HFFc6 (cell line): ENCODE measurements at regions not wholly inside any gene's neighbourhood (a gene's known extent, or its start where the extent isn't known, plus 50 kb on each side); places are given as distances from the start of the nearest gene placed in this dataset.

Experiments used
- DNase-seq: peaks from one replicate; pipeline ENCODE4 v3.0.0-alpha.2; 2018
- H3K27ac Mint-ChIP-seq: 2 replicates; pipeline ENCODE4 v1.8.0; 2020; ENCODE audit warnings: mild to moderate bottlenecking, mixed read lengths
- H3K27me3 Mint-ChIP-seq: 2 replicates; pipeline ENCODE4 v1.8.0; 2021; ENCODE audit warnings: mild to moderate bottlenecking, moderate library complexity, mixed read lengths; ENCODE audit not compliant: insufficient read depth
- H3K36me3 Mint-ChIP-seq: 2 replicates; pipeline ENCODE4 v1.8.0; 2021; ENCODE audit warnings: low read depth, mixed read lengths
- H3K4me1 Mint-ChIP-seq: 2 replicates; pipeline ENCODE4 v1.8.0; 2020; ENCODE audit warnings: low read depth, mixed read lengths
- H3K4me3 Mint-ChIP-seq: 2 replicates; pipeline ENCODE4 v1.8.0; 2020; ENCODE audit warnings: mild to moderate bottlenecking, moderate library complexity, mixed read lengths
- H3K9me3 Mint-ChIP-seq: 2 replicates; pipeline ENCODE4 v1.8.0; 2020; ENCODE audit warnings: mild to moderate bottlenecking, mixed read lengths
- TF ChIP-seq, protein P1 (sequence below): fragments of 200-600 bp; sonication (generic); IDR thresholded peaks from 2 replicates; pipeline ENCODE4 v1.5.0; 2021; ENCODE audit warnings: antibody characterized with exemption, mild to moderate bottlenecking

- Mint-ChIP-seq H3K4me3 (no peak overlapping the region), H3K36me3 (no peaks in the 10 kb centered on the region), H3K4me1 (peaks cover 42% of the 10 kb centered on the region), H3K27ac (no peak overlapping the region), H3K9me3 (no peaks in the 10 kb centered on the region), H3K27me3 (no peaks in the 10 kb centered on the region)
- TF ChIP-seq, protein P1, sequence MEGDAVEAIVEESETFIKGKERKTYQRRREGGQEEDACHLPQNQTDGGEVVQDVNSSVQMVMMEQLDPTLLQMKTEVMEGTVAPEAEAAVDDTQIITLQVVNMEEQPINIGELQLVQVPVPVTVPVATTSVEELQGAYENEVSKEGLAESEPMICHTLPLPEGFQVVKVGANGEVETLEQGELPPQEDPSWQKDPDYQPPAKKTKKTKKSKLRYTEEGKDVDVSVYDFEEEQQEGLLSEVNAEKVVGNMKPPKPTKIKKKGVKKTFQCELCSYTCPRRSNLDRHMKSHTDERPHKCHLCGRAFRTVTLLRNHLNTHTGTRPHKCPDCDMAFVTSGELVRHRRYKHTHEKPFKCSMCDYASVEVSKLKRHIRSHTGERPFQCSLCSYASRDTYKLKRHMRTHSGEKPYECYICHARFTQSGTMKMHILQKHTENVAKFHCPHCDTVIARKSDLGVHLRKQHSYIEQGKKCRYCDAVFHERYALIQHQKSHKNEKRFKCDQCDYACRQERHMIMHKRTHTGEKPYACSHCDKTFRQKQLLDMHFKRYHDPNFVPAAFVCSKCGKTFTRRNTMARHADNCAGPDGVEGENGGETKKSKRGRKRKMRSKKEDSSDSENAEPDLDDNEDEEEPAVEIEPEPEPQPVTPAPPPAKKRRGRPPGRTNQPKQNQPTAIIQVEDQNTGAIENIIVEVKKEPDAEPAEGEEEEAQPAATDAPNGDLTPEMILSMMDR: no peak
- no peak for DNase-seq
Measured at GRCh38 chr4:177961761-177962380, 519.6 kb upstream of the AGA start.

DNA sequence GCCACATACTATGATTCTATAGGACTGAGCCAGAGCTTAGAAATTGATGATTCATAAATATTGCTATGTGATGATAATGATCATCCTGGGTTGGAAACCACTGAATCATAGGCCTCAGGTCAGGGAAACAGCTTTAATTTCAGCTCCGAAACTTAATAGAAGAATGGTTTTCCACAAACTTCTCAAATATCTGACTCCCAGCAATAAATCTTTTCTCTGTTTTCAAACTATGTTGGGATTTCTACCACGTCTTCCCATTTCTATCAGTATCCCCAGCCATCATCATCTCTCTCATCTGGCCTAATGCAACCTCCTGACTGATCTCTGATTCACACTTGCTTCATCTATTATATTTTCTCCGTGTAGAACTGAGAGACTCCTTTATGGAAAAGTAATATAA lies 521.8 kb upstream of the AGA start:
- Mint-ChIP-seq H3K27ac (peak overlapping the region; percentile 83), H3K36me3 (no peaks in the 10 kb centered on the region), H3K9me3 (no peaks in the 10 kb centered on the region), H3K4me3 (peak overlapping the region; percentile 59), H3K4me1 (peaks cover 42% of the 10 kb centered on the region), H3K27me3 (no peaks in the 10 kb centered on the region)
- peak; percentile 78 for DNase-seq
- TF ChIP-seq, protein P1: no peak

GRCh38 chr4:177964693-177965168 lies 522.5 kb upstream of the AGA start:
- H3K36me3 Mint-ChIP-seq: no peaks in the 10 kb centered on the region
- TF ChIP-seq, protein P1: no peak
- no peaks in the 10 kb centered on the region for H3K27me3 Mint-ChIP-seq
- DNase-seq: peak; percentile 31
- no peaks in the 10 kb centered on the region for H3K9me3 Mint-ChIP-seq
- peak overlapping the region; percentile 59 for H3K4me3 Mint-ChIP-seq
- peak overlapping the region; percentile 83 for H3K27ac Mint-ChIP-seq
- peaks cover 42% of the 10 kb centered on the region for H3K4me1 Mint-ChIP-seq

DNA sequence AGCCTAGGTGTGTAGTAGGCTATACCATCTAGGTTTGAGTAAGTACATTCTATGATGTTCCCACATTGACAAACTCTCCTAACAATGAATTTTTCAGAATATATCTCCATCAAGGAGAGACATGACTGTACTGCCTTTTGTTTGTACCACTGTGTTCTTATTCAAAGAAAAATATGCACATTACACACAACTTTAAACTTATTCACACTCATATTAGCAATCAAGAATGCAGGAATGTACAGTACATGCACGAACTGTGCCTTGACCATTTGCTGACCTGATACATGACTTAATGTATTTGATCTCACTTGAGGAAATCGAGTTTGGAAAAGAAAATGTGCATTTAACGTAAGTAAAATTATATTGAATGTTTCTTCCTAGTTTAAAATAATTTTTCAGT lies 525.1 kb upstream of the AGA start:
- TF ChIP-seq, protein P1: no peak
- Mint-ChIP-seq H3K27me3 (no peaks in the 10 kb centered on the region), H3K4me3 (no peak overlapping the region), H3K36me3 (no peaks in the 10 kb centered on the region), H3K4me1 (peaks cover 39% of the 10 kb centered on the region), H3K27ac (no peak overlapping the region), H3K9me3 (no peaks in the 10 kb centered on the region)
- no peak for DNase-seq

- TF ChIP-seq, protein P1: no peak
- no peaks in the 10 kb centered on the region for H3K27me3 Mint-ChIP-seq
- H3K4me1 Mint-ChIP-seq: peaks cover 27% of the 10 kb centered on the region
- H3K36me3 Mint-ChIP-seq: no peaks in the 10 kb centered on the region
- H3K27ac Mint-ChIP-seq: no peak overlapping the region
- H3K9me3 Mint-ChIP-seq: no peaks in the 10 kb centered on the region
- no peak overlapping the region for H3K4me3 Mint-ChIP-seq
- DNase-seq: no peak
Measured at GRCh38 chr4:177968817-177969442, 526.7 kb upstream of the AGA start.
